NCI-H2196 (cell line): ENCODE measurements at regions not wholly inside any gene's neighbourhood (a gene's known extent, or its start where the extent isn't known, plus 50 kb on each side); places are given as distances from the start of the nearest gene placed in this dataset.

Experiments
- DNase-seq: peaks from one replicate; lab custom pipeline; 2025; ENCODE audit not compliant: unreplicated experiment; lab: John Stamatoyannopoulos, UW

- no peak for DNase-seq
These were observed 93.0 kb downstream of the PPP1R3A start for GRCh38 chr7:113825832-113826231.

DNA sequence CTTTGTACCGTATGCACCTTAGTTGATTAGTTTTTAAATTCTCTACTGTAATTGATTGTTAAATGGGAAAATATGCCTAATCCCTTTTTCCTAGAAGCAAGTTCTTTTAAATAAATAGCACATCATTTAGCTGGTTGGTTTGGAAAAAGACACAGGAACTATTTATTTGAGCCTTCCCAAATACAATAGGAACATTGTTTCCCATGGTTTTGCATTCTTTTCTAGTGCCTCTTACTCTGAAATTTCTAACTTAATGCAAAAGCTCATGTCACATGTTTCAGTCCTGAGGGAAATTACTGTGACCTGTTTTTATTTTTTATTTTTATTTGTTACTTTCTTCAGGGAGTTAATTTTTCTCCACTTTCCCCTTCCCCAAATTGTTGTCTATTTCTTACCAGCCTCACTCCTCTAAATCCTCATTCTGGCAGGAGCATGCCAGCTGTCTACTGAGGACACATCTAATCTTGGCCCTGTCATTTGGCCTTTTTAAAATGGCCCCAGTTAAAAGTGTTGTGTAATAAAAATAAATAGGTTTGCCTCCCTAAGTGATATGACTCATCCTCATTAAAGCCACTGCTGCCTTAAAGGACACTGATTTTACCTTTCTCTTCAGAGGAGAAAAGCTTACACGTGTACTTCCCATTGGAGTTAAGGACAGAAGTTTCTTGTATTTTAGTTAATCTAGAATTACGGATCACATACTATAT is 94.5 kb downstream of the PPP1R3A start:
- no peak for DNase-seq

DNA sequence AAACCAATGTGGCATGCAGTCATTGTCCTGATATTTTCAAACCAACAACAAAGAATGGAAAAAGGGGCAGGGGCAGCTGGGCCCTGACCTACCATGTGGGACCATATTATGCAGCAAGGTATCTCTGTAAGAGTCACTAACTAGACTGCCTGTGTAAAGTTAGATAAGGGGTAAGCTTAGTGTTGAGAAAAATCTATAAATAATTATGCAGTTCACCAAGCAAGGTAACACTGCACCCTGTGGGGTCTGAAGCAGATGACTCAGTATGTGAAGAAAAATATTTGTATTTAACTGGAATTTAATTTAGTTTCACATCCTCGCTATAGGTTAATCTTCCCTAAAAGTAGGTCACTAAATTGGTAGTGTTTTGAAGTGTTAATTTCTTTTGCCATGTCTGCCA is 99.3 kb downstream of the PPP1R3A start:
- no peak for DNase-seq

DNA sequence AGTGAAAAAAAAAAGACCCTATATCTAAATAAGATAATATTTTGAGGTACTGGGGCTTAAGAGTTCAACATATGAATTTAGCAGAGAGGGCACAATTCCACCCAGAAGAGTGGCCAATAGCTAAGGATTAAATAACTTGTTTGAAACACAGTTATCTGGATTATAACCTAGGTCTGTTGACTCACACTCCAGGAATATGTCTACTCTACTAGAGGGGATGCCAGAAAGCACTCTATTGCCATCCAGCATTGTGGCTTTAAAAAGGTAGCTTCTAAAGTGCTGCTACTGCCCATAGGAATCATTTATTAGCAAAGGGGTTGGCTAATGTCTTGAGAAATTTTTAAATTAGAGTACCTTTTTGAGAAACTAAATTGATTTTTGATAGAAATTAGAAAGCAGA is 102.2 kb downstream of the PPP1R3A start:
- no peak for DNase-seq

DNA sequence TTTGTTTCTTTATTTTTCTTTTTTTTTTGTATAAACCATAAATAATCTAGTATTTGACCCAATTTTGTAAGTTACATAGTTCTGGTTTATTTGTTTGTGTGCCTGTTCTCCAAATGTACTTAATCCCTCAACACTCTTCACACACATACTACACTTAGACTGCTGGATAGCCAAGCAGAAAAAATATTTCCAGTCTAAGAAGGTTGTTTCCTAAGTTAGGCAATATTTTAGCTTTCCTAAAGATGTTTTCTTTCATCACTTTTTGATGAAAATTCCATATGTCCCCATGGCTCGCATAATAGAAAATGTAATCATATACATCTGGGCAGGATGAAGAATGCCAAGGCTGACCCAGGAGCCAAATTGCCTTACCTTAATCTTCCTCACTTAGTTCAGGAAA is 105.3 kb downstream of the PPP1R3A start:
- no peak for DNase-seq

- no peak for DNase-seq
These were observed 106.1 kb downstream of the PPP1R3A start for GRCh38 chr7:113812591-113813255.

GRCh38 chr7:113810080-113810744 is 108.6 kb downstream of the PPP1R3A start:
- DNase-seq, result no peak

DNA sequence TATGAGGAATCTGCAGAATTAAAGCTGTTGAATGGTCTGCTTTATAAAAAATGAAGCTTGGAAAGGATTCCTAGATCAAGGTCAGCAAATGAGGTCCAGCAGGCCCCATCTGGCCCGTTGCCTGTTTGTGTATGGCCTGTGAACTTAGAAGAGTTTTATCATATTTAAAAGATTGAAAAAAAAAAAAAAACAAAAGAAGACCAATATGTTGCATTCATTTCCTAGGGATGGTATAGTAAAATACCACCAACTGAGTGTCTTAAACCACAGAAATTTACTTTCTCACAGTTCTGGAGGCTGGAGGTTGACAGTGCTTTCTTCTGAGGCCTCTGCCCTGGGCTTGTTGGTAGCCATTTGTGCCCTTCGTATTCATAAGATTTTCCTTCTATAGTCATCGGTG is 109.2 kb downstream of the PPP1R3A start:
- DNase-seq, result no peak

- DNase-seq, result no peak
These were observed 112.0 kb downstream of the PPP1R3A start for GRCh38 chr7:113806633-113807327.

DNA sequence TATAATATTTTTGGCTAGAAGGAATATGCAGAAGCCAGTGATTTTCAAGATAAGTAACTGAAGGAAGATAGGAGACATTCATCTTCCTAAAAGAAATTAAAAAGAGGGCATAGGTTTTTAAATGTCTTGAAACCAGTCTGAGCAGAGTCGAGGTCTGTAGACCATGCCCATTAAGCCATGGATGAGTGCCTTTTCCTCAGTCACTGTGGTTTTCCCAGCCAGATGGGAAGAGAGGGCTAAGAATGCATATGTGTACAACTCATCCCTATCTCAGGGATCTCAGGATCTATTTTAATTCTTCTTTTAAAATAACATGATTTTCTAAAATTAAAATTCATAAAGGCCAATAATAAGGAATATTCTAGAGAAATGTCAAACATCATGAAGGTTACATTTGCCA is 112.8 kb downstream of the PPP1R3A start:
- no peak for DNase-seq

- no peak for DNase-seq
These were observed 114.2 kb downstream of the PPP1R3A start for GRCh38 chr7:113804475-113805095.

DNA sequence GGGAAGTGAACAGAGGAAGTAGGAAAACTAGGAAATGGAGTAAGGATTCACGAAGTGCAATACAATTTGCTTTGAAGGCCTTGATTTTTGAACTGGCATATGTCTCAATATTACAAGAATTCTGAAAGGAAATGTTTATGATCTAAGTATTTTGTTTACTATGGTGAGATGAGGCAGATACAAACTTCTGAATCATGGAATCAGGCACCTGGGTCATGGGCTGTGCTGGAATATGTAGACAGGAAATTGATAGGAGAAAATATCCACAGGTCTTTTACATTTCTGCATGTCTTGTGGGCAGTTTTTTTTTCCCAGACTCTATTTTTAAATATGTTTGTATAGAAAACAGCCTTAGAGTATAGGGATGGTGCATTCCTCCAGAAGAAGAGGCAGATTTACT is 117.1 kb downstream of the PPP1R3A start:
- DNase-seq, result no peak

DNA sequence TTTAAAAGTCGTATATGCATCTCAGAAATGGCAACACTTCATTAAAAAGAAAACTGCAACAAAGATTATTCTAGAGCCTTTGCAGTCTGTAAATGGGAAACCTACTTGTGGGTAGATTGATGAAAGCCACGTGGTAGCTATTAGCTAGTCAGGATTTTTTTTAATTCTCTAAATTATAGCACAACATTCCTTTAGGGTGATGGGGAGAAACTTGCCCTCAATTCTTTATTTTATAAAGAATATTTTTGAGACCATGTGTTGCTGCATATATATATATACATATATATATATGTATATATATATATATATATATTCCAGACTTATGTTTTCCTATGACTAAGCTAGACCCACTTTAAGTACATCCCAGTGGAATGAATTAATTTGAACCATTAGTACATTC is 118.0 kb downstream of the PPP1R3A start:
- no peak for DNase-seq

DNA sequence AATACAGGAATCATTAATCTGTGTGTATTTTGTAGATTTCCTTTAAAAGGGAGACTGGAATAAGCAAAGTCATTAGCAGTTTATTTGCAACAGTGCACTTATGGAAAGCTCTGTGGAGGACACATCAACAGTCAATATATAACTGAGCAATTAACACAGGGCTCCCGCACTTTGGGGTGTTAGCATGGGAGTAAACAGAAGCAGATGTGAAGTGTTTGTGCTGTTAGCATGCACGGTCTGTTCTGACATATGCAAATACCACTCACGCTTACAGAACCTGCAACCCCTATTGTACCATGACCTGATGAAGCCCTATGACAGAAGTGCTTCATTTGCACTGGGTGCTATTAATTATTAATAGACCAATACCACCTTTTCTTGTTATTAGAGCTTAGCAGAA is 118.9 kb downstream of the PPP1R3A start:
- no peak for DNase-seq

DNA sequence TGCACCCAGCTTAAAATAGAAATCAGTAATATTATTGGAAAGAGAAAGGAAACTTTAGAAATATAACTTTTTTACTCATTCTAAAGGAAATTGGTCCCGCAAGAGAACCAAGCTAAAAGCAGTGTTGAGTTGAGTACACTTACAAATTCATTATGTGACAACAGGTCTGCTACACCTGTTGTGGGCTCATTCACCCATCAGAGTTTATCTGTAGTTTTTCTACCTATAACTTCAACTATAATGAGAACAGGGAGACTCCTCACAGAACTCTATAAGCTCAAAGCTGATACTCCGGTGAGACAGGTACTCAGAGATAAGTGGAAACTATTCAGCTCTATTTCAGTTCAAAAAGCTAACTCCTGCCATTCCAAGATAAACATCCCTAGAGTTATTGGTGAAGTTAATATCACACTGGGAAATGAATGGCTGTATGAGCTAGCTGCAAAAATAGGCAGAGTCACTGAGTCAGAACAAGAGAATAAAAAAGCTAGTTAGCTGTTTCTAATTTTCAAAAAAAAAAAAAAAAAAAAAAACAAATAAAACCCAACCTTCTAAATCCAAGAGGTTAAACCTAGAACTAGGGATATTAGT is 121.3 kb downstream of the PPP1R3A start:
- no peak for DNase-seq

DNA sequence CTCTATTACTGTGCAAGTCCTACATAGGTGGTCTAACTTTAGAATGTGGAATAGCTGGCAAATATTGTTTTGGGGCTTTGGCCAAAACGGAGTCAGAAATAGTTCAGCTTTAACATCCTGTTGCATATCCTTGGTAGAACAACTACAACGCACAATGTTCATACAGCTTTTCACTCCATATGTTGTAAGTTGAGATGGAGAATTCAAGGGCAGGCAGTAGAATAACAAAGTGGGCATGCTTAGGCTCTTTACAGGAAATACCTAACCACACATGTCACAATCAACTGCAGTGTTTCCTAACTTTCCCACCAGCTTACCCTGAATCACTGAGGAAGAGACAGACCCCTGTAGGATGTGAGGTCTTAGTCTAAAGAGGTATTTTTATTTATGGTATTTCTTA is 122.3 kb downstream of the PPP1R3A start:
- no peak for DNase-seq

GRCh38 chr7:113794573-113794972 is 124.2 kb downstream of the PPP1R3A start:
- no peak for DNase-seq

GRCh38 chr7:113793171-113793570 is 125.6 kb downstream of the PPP1R3A start:
- no peak for DNase-seq

GRCh38 chr7:113790025-113790424 is 128.8 kb downstream of the PPP1R3A start:
- DNase-seq, result no peak

- no peak for DNase-seq
These were observed 131.7 kb downstream of the PPP1R3A start for GRCh38 chr7:113787106-113787505.

- DNase-seq, result no peak
These were observed 133.9 kb downstream of the PPP1R3A start for GRCh38 chr7:113784956-113785355.
